ENCODE measurements at regions not wholly inside any gene's neighbourhood (a gene's known extent, or its start where the extent isn't known, plus 50 kb on each side); places are given as distances from the start of the nearest gene placed in this dataset.
A peak's percentile ranks its signal among the peaks of the same experiment; 100 is the strongest.
"Not testable (repeated sequence)": the region's sequence is repeated elsewhere in the genome, so short reads cannot be mapped to it uniquely, and the experiment has no call there.

GRCh38 chr15:34488973-34489959 lies 51.7 kb upstream of the GOLGA8A start:
- H4K8ac ChIP-seq (ENCODE audit: extremely low read depth, insufficient read depth, low read length); H3K9me3 ChIP-seq (ENCODE audit: insufficient read depth in 2 of 2, low read depth in 1 of 2, low read length in 1 of 2); H2AK5ac ChIP-seq (ENCODE audit: low read depth, low read length); H3K23ac ChIP-seq (ENCODE audit: insufficient read length); H4K20me1 ChIP-seq (replicated peaks in 1 of 2; ENCODE audit: control insufficient read depth in 1 of 2, insufficient read depth in 2 of 2, low read length in 2 of 2); H2BK12ac ChIP-seq (ENCODE audit: low read depth, low read length); H3K4me2 ChIP-seq (ENCODE audit: insufficient read depth in 1 of 2, low read depth in 2 of 2, low read length in 2 of 2); H3K4me1 ChIP-seq (replicated peaks in 1 of 4; ENCODE audit: control insufficient read depth in 3 of 4, insufficient read depth in 4 of 4, low read length in 3 of 4); H3K36me3 ChIP-seq (ENCODE audit: control insufficient read depth in 2 of 4, insufficient read depth in 4 of 4, low read length in 3 of 4); H2BK20ac ChIP-seq (ENCODE audit: low read length); H3K9ac ChIP-seq (replicated peaks in 1 of 4; ENCODE audit: extremely low read depth in 1 of 4, low read depth in 3 of 4, low read length in 3 of 4); H2BK120ac ChIP-seq (replicated peaks; ENCODE audit: low read depth, low read length); H3K18ac ChIP-seq (ENCODE audit: extremely low read depth, low read length); H3K79me2 ChIP-seq (ENCODE audit: control insufficient read depth in 1 of 2, insufficient read depth in 2 of 2, low read length in 2 of 2); H2BK15ac ChIP-seq (ENCODE audit: low read length); H4K91ac ChIP-seq (replicated peaks; ENCODE audit: insufficient read length, low read length); H3K27ac ChIP-seq (ENCODE audit: low read depth, low read length); FAIRE-seq; H3K56ac ChIP-seq (replicated peaks; ENCODE audit: insufficient read length, low read depth, low read length); H3K4me3 ChIP-seq (ENCODE audit: extremely low read depth in 1 of 4, insufficient read depth in 2 of 4, low read depth in 3 of 4, low read length in 4 of 4); H3K23me2 ChIP-seq (ENCODE audit: low read depth, low read length); H3K4ac ChIP-seq (replicated peaks; ENCODE audit: insufficient read length, low read depth, low read length); H4K5ac ChIP-seq (ENCODE audit: insufficient read length, low read depth, low read length); CTCF ChIA-PET (ENCODE audit: partially characterized antibody); H2BK5ac ChIP-seq (ENCODE audit: low read depth, low read length); H2AFZ ChIP-seq (ENCODE audit: low read length); H3K14ac ChIP-seq (ENCODE audit: insufficient read length); H3K79me1 ChIP-seq (ENCODE audit: low read depth, low read length): not testable (repeated sequence)
- peak in 1 of 2 experiments; percentile 53 for DNase-seq (ENCODE audit: low read depth in 1 of 2, low spot score in 2 of 2)
- TF ChIP-seq CTCF (IDR thresholded peaks at IDR 0.05; ENCODE audit: control extremely low read depth in 1 of 3, insufficient read depth in 1 of 3, low read depth in 1 of 3, low read length in 3 of 3): peak in 1 of 3 experiments; percentile 19; a peak in 1 of 4 replicates
- peaks cover 6 to 27% (median 18%) of the 10 kb centered on the region in 4 experiments for H3K27me3 ChIP-seq (replicated peaks in 1 of 4; ENCODE audit: control insufficient read depth in 3 of 4, extremely low read depth in 1 of 4, insufficient read depth in 3 of 4, low read length in 3 of 4)
- POLR2A ChIA-PET (ENCODE audit: partially characterized antibody): interaction anchor here (0.6 kb wide), 1 partner anchor 476 kb away, joined by 4 read pairs; no protein-coding TSS in a partner anchor
- WGBS, 2 experiments (ENCODE audit: extremely low coverage in 1 of 2, insufficient coverage in 1 of 2, insufficient read length in 1 of 2, insufficient replicate concordance in 2 of 2, low coverage in 1 of 2, low lambda C conversion rate in 2 of 2, missing lambda C conversion rate in 1 of 2): 93% methylated on average over 30 of the region's 37 CpGs; no CpG with 5 or more reads in 1 of the 2 experiments

Measured in H1 (cell line).